GM19395 (cell line): ENCODE measurements at regions not wholly inside any gene's neighbourhood (a gene's known extent, or its start where the extent isn't known, plus 50 kb on each side); places are given as distances from the start of the nearest gene placed in this dataset.
"Not testable (repeated sequence)": the region's sequence is repeated elsewhere in the genome, so short reads cannot be mapped to it uniquely, and the experiment has no call there.

Experiments
- ATAC-seq: cut with Tn5 transposase; IDR thresholded peaks from one replicate; pipeline ENCODE4 v1.9.1; 2021; ENCODE audit warnings: mild to moderate bottlenecking, moderate library complexity; ENCODE audit not compliant: unreplicated experiment

DNA sequence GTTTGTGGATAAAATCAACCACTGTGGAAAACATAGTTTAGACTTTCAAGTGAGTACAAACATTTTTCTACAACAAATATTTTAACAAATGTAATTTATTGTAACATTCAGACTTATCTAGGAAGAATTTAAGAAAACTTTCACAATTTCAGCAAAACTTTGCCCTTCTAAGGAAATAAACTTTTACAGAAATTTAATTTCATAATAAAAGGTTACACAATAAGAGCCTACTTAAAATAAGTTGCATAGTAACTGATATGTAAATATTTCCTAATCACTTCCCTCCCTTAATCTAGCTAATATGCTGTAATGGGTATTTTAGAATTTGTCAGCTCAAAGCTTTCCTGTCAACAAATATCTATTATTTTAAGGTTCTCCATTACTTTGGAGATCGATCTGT, 1899.9 kb downstream of the MAT2B start:
- ATAC-seq, result no peak

DNA sequence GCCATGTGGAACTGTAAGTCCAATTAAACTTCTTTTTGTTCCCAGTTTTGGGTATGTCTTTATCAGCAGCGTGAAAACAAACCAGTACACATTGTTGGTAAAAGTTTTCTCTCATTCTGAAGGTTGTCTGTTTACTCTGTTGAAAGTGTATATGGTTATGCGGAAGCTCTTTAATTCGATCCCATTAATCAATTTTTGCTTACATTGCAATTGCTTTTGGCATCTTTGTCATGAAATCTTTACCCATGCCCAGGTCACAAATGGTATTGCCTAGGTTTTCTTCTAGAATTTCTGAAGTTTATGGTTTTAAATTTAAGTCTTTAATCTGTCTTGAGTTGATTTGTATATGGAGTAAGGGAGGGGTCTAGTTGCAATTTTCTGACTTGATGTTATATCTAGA, 1901.9 kb downstream of the MAT2B start:
- no peak for ATAC-seq

DNA sequence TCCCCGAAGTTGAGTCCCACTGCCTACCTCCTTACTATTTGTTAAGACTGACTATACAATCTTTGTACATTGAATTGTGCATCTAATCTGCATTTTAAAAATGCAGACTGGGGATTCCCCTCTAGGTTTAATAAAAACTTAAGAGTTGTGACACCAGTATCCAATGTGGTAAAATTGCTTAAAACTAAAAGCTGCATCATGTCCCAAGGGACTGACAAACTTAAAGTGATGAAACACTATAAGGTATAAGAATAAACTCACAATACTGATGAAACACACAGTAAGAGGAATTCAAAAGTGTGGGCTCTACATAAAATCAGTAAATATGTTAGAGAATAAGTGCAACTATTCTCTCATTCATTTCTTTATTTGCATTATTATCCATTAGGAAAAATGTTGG, 1905.1 kb downstream of the MAT2B start:
- no peak for ATAC-seq

DNA sequence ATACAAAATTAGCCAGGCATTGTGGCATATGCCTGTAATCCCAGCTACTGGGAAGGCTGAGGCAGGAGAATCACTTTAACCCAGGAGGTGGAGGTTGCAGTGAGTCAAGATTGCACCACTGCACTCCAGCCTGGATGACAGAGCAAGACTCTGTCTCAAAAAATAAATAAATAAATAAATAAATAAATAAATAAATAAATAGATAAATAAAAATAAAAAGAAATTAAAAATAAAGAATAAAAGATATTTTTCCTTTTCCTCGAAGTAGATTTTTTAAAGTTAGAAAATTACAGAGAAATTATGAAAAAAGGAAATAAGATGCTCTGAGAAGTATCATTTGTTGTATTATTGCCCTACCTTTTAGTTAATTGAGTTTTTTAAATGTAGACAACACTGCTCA, 1906.1 kb downstream of the MAT2B start:
- not testable (repeated sequence) for ATAC-seq

DNA sequence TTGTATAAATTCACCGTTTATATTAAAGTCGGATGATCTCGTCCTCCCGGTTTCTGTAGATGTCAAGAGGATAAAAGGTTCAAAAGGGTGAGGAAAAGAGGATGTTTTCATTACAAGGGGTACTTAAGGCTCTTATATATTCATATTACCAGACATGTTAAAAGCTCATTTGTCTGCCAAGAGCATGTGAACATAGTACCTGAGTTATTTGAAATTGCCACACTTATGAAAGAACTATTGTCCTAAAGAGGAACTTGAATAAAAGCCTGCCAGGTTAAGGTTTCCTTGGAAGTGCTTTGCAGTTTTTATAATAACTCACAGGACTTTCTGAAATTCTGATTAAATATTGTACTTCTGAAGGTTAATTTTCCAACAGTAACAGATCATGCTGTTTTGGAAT, 1915.1 kb downstream of the MAT2B start:
- ATAC-seq, result no peak

DNA sequence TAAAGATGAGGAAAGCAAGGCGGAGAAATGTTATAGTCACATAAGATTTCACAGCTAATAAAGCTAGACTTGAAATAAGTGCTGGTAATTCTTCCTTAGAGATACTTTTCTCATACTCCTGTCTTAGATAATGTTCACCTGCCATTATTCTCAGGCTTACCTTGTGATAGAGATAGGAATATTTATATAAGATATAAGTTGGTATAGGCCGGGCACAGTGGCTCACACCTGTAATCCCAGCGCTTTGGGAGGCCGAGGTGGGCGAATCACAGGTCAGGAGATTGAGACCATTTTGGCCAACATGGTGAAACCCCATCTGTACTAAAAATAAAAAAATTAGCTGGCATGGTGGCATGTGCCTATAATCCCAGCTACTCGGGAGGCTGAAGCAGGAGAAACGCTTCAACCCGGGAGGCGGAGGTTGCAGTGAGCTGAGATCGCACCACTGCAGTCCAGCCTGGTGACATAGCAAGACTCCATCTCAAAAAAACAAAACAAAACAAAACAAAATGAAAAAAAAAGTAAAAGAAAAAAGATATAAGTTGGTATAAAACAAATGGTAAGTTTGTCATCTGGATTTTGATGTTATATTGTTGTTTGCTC, 1918.4 kb downstream of the MAT2B start:
- no peak for ATAC-seq

DNA sequence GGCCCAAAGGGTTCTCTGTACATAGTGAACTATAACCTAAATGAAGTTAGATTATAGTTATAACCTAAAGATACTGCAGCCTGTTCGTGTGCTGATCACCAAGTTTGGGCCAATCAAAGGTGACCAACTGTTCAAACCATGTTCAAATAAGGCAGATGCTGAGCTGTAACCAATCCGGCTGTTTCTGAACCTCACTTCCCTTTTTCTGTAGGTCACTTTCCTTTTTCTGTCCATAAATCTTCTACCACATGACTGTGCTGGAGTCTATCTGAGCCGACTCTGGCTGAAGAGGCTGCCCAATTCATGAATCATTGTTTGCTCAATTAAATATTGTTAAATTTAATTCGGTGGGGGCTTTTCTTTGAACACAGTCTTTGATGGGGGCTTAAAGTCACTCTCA, 1920.2 kb downstream of the MAT2B start:
- no peak for ATAC-seq

DNA sequence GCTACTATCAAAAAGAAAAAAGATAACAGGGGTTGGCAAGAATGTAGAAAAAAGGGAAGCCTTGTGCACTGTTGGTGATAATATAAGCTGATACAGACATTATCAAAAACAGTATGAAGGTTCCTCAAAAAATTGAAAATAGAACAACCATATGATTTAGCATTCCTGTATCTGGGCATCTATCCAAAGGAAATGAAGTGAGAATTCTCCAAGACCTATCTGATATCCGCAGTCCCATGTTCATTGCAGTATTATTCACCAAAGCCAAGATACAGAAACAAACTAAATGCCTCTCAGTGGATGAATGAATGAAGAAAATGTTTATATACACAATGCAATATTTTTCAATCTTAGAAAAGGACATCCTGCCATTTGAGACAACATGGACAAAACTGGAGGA, 1943.3 kb downstream of the MAT2B start:
- ATAC-seq, result no peak

DNA sequence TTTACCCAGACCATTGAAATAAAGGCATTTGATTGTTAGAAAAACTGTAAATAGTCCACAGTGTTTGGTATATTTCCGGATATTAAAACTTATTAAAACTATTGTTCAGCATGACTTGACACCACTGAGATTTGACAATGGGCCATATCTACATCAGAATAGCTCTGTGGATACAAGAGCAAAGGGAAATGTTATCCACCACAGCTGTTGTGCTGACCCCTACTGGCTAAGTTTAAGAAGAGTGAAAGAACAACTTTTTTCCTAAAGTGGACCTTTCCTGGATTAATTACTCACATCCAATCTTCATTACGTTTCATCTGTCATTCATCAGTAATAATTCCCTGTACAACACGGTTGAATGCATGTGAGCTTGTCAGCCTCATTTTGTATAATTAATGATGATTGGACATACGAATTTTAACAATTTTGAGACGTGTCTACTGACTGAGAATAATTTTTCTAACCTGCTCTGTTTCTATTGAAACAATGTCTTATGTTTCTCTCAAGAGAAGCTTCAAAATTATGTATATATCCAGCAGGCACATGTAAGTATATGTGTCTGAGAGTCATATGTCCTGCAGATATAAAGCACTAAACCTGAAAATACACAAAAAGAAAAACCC, 1952.6 kb downstream of the MAT2B start:
- ATAC-seq, result no peak

DNA sequence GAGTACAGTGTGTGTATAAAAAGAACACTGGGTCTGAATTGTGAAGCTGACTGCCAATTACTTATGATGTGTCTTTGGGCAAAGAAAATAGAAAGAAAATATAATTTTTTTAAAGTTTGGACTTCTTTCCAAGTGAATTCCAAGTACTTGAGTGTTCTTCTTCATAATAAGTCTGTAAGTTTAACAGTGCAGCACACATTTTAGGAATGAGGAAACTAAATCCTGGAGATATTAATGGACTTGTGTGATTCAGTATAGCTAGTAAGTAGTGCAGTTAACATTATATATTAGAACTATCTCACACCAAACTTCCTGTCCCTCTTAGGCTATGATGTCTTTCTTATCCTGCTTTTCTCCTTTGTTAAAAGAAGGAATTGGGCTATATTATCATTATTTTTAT, 1953.8 kb downstream of the MAT2B start:
- ATAC-seq, result no peak

DNA sequence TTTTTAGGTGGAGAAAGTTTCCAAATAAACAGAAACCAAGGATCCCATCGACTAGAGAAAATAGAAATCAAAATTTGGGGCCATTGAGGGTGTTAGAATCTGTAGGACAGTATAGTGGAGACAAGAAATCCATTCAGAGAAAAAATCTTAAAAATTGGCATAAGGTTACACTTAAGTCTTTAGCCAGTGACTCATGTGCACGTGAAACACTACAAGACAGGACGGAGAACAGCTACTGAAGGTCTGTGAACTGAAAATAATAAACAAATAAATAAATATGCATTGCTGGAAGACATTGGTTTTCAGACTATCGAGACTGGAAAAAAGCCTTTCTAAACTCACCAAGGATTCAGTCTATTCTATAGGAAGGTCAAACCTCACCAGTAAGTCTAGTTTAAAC, 1955.5 kb downstream of the MAT2B start:
- ATAC-seq, result no peak

DNA sequence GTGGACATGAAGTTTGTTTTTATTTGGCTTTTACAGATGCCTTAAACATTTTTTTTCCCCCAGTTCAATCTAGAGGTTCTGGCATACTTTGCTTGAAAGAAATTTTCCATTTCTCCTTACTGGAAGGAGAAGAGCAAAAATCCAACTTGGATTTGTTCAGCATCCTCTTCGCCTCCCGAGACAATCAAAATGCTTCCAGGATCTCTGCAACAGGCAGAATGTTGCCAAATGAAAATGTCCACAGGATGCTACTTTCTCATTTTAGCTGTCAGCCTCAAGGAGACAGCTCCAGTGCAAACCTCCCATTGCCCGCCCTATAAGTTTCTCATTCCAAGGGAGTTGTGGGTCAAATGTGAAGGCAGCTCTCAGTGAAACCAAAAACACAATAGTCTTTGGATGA, 1972.1 kb downstream of the MAT2B start:
- ATAC-seq, result no peak

DNA sequence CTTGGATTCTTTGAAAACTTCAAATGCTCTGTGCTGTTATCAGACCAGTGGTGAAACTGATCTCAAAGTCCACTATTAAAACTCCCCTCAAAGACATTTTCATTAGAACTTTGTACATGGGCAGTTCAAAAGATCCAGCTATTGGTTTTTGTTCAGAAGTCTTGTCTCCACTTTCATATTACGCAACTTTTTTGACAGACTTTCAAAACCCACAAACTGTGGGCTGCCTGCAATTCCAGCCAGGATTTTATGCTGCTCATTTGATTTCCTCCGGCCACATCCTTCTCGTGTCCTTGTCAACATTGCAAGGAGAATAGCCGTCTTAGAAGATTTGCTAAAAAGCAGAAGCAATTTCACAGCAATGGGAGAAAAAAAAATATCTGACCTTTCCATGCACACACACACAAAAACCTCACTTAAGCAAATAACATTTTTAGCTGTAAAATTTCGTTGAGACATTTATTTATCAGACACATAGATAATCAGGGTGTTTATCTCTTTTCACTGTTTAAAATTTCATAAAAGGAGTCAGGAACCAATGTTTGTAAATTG, 1990.5 kb downstream of the MAT2B start:
- no peak for ATAC-seq

DNA sequence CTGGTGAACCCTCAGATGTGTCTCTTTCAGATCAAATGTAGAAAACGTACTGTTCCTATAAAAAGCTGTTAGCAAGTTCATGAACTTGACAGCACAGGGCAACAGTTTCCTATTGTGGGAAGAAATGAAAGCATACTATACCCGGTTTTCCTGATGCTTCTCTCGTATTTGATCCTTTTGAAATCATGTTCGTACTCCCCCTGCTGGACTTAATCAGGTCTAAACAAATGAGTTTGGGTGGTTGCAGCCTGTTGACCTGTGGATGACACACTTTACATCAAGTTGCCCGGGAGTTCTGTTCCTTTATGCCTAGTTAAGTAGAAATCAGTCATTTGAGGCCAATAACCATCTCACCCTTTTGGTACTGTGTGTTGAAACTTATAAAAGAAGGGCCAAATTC, 1992.3 kb downstream of the MAT2B start:
- ATAC-seq, result no peak

DNA sequence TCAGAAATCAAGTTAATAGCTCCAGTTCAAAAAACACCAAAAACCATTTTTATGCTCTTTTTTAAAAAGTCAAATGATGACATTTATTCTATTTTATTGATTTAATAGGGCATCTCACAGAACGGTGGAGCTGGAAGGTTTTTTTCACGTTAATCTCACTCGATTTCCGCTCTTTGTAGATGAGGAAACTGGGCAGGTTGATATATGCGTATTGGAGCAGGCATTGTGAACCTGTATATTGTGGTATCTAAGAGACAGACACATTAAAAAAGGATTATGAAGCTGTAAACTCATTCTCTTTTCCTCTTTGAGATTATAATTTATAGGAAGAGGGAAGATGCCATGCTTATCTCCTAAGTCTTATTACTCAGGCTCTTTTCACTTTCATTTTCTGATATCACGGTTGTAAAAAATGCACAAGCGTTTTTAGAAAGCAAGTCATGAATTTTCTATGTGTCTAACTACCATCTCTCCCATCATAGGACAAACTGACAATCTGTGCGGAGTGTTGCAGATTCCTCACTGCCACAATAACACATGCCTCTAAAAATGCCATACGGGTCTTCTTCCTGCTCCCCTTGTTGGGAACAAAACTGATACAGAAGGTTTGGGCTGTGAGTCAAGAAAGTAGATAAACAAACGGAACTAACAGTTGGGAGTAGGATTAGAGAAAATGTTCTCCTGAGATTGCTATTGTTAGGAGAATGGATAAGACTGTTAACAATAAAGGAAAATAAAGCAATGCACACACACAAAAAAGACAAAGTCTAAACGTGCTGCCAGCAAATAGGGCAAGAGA, 1997.7 kb downstream of the MAT2B start:
- no peak for ATAC-seq

DNA sequence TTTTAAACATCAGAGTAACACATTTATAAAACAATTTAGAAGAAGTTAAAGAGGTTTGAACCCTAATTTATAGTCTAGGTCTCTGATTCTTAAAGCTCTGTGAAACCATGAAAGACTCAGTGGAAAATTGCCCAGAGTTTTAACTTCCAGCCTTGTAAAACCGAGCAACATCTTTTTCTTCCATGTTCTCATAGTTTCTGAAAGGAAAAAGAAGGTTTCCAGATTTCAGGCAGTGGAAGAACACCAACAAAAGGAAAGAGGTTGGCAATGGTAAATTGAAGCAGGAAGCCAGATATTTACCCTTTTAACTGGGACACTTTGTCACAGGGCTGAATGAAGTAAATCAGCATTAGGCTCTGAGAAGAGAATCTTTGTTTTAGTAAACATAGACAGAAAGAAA, 1999.3 kb downstream of the MAT2B start:
- ATAC-seq, result no peak

DNA sequence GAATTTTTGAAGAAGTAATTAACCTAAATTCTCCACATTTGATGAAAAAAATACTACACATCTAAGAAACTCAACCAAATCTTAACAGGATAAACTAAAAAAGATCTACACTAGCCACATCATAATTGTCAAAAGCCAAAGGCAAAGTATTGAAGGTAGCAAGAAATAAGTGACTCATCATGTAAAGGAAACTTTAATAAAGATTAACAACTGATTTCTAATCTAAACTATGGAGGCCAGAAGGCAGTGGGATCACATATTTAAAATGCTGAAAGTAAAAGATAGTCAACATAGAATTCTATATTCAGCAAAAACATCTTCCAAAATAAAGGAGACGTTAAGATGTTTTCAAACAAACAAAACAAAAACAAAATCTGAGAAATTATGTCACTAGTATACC, 2002.9 kb downstream of the MAT2B start:
- ATAC-seq, result no peak

DNA sequence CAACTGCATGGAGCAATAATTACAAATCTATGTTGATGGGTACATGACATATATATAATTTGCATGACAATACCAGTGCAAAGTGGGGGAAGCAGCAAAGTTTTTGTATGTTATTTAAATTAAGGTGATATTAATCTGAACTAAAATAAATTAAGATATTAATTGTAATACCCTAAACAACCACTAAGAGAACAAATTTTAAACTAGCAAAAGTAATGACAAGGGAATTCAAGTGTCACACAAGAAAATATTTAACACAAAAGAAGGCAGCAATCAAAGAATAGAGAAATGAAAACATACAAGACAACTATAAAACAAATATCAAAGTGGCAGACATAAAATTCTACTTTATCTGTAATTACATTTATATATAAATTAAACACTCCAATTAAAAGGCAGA, 2003.4 kb downstream of the MAT2B start:
- no peak for ATAC-seq

DNA sequence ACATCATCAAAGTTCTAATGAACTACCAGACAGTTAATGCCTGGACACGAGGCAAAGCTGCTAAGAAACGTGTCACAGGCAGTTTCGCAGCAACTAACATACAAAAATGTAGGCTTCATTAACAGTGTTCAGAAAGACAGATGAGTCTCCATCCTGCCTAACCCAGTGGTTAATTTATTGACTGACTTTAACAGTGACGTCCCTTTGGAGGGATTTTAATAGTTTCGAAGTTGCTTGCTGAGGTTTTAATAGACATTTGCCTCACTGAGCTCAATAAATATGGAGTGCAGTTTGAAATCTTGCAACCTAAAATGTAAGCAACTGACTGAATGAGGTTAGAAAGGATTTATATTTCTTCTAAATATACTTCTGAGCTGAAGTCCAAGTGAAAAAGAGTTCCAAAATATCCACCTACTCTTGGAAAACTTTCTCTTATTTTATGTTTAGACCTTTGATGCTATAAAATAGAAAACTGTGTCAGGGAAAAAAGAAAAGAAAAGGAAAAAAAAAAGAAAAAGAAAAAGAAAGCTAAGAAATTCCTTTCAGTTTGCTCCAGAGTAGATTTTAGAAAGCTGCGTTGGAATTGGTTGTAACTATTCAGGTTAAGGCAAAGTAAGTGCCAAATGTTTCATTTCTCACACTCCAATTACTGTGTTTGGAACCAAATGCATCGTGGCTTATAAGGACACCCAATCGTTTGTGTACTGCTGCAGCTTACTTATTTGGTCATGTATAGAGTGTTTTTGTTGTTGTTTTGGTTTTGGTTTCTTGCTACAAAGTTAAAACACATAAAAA, 2016.6 kb downstream of the MAT2B start:
- no peak for ATAC-seq

DNA sequence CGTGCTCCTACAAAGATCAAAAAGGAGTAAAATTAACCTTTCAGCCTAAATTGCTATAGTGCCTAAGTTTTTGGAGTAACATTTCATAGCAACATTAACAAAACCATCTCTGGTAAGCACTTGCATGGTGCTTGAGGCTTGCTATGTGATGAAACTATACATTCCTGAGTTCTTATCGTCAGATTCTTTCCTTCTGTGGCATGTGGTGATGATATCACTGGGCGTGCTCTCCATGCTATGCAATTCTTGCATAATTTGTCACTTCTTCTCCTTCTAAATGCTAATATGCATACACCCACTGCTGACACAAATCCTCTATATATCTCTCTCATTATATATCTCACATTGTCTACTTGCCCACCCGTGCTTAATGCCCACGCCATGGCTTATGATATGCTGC, 2019.9 kb downstream of the MAT2B start:
- ATAC-seq, result no peak

DNA sequence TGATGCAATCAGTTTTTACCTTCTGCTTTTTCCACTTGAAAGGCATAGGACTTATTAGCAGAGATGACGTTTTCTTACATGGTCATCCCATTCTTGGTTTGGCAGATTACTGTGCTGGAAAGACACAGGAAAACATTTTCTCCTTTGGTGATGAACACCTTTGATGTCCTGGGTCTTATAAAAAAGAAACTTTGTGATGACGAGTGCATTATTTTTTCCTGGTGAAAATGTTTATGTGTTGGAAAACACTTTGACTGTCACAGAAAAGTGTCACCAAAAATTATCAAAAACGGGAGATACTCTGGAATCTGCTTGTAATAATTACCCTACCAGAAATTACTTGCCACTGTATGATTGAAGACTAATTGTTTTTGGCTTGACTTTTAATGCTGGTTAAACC, 2020.9 kb downstream of the MAT2B start:
- no peak for ATAC-seq
